ENCODE measurements at regions not wholly inside any gene's neighbourhood (a gene's known extent, or its start where the extent isn't known, plus 50 kb on each side); places are given as distances from the start of the nearest gene placed in this dataset.

DNA sequence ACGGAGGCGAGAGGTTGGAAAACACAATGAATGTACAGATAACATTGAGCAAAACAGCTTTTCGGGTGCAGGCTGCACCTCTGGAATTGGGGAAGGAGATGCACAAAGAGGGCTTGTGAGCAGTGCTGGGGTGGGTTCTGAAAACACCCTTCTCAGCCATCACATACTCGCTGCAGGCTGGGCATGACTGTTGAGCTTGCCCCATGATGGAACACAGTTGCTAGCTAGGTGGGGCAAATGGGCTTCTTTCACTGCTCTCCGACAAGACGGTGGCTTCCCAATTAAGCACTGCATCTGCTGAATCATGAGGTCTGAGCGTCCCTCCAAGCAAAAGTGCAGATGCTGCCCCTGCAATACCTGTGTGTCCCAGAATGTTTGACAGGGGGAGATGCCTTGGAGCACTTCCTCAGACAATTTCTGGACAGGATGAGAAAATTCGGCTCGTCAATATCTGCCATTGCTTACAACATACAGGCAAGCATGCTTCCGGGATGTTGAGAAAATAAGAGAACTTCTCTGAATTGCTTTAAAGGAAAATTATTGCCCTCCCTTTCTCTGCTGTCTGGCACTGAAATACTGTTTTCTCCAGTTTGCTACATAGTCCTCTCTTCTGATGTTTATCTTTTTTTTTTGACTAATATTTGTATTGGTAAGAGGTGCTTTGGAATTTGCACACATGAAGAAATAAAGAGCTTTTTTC is 77.3 kb upstream of the SH3BP4 start:
- TF ChIP-seq, protein P1, sequence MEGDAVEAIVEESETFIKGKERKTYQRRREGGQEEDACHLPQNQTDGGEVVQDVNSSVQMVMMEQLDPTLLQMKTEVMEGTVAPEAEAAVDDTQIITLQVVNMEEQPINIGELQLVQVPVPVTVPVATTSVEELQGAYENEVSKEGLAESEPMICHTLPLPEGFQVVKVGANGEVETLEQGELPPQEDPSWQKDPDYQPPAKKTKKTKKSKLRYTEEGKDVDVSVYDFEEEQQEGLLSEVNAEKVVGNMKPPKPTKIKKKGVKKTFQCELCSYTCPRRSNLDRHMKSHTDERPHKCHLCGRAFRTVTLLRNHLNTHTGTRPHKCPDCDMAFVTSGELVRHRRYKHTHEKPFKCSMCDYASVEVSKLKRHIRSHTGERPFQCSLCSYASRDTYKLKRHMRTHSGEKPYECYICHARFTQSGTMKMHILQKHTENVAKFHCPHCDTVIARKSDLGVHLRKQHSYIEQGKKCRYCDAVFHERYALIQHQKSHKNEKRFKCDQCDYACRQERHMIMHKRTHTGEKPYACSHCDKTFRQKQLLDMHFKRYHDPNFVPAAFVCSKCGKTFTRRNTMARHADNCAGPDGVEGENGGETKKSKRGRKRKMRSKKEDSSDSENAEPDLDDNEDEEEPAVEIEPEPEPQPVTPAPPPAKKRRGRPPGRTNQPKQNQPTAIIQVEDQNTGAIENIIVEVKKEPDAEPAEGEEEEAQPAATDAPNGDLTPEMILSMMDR (IDR thresholded peaks at IDR 0.05) = no peak
- TF ChIP-seq POLR2A (IDR thresholded peaks at IDR 0.05) = no peak

Measured in lower leg skin (tissue), 3 donors.